ENCODE measurements at regions not wholly inside any gene's neighbourhood (a gene's known extent, or its start where the extent isn't known, plus 50 kb on each side); places are given as distances from the start of the nearest gene placed in this dataset.

GRCh38 chr10:76666891-76667290 is 970.7 kb downstream of the KCNMA1 start:
- no peak for TF ChIP-seq CTCF (IDR thresholded peaks at IDR 0.05)
- no peak for TF ChIP-seq POLR2A (IDR thresholded peaks at IDR 0.05)
- TF ChIP-seq POLR2AphosphoS5 (IDR thresholded peaks at IDR 0.05; ENCODE audit: insufficient read depth in 1 of 2, low read depth in 1 of 2) = no peak

Data from vagina (tissue), 2 donors.